Hepatocyte (in vitro differentiated cells): ENCODE measurements at regions not wholly inside any gene's neighbourhood (a gene's known extent, or its start where the extent isn't known, plus 50 kb on each side); places are given as distances from the start of the nearest gene placed in this dataset.

Experiments
- EZH2phosphoT487 ChIP-seq: fragments of 200-600 bp; sonication (generic); IDR thresholded peaks from one replicate; pipeline ENCODE4 v1.6.1; 2018; ENCODE audit warnings: antibody characterized with exemption, mild to moderate bottlenecking, low read depth, moderate library complexity; ENCODE audit not compliant: unreplicated experiment, severe bottlenecking
- TF ChIP-seq, protein P1 (sequence below): fragments of 200-600 bp; sonication (generic); IDR thresholded peaks from 2 replicates; pipeline ENCODE4 v1.5.1; 2016; ENCODE audit warnings: antibody characterized with exemption, mild to moderate bottlenecking; ENCODE audit not compliant: poor library complexity

DNA sequence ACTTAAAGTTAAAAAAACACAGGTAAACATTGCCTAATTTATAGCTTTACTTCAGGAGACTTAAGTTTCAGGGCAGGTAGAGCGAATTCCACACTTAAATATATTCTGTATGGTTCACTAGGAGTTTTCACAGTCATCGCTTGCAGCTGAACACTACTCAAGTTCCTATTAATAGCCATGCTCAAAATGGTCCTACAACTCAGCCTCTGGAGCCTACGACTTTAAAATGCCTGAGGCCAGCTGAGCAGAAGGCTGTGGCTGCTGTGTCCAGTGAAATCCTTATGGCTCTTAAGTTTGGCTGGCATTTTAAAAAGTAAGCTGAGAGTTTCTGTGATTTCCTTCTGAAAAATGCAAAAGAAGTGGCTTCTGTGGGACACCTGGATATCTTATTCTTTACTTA is 105.4 kb upstream of the GLI3 start:
- TF ChIP-seq, protein P1, sequence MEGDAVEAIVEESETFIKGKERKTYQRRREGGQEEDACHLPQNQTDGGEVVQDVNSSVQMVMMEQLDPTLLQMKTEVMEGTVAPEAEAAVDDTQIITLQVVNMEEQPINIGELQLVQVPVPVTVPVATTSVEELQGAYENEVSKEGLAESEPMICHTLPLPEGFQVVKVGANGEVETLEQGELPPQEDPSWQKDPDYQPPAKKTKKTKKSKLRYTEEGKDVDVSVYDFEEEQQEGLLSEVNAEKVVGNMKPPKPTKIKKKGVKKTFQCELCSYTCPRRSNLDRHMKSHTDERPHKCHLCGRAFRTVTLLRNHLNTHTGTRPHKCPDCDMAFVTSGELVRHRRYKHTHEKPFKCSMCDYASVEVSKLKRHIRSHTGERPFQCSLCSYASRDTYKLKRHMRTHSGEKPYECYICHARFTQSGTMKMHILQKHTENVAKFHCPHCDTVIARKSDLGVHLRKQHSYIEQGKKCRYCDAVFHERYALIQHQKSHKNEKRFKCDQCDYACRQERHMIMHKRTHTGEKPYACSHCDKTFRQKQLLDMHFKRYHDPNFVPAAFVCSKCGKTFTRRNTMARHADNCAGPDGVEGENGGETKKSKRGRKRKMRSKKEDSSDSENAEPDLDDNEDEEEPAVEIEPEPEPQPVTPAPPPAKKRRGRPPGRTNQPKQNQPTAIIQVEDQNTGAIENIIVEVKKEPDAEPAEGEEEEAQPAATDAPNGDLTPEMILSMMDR = no peak
- no peak for TF ChIP-seq EZH2phosphoT487
